GM21825 (cell line): ENCODE measurements at regions not wholly inside any gene's neighbourhood (a gene's known extent, or its start where the extent isn't known, plus 50 kb on each side); places are given as distances from the start of the nearest gene placed in this dataset.
A peak's percentile ranks its signal among the peaks of the same experiment; 100 is the strongest.

Experiments
- ATAC-seq: cut with Tn5 transposase; IDR thresholded peaks from one replicate; pipeline ENCODE4 v1.9.1; 2021; ENCODE audit warnings: mild to moderate bottlenecking, moderate library complexity; ENCODE audit not compliant: unreplicated experiment

DNA sequence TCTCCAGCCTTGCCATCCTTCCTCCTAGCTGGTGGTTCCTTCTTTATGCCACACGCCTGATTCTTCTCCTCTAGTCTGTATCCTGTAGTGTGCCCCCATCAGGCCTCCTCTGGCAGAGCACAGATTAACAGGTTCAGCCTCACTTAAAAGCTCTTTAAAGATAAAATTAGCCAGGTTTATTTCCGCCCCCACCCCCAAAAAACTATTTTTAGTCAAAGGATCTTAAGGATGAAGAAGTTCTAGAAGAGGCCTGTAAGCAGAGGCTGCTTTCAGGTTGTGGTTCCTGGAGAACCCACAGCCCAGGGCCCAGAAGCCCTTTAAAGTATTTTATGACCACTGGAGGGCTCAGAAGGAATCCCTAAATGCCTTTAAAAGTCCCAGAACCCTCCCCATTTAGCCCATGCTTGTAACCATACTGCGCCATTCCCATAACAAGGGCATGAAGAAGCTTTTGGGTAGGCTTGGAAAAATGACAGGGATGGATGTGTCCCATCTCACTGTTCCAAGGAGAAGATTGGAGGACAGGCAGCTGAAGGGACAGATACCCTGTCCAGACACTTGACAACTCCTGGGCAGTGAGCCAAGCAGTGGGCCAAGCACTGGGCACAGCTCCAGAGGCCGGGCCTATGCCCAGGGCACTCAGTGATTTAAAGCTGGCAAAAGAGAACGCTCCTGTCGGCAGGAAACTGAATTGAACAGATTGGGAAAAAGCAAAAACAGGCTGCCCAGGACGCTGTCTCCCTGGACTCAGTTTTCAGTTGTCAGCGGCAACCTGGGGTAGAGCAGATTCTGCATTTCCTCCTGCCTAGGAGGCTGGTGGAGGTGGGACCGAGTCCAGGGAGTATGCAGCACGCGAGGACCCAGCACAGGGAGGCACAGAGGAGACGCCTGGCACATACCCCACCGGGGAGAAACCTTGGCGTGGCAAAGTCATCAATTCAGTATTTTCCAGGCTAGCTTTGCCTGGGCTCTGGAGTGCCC is 106.3 kb upstream of the SSBP2 start:
- ATAC-seq: no peak

DNA sequence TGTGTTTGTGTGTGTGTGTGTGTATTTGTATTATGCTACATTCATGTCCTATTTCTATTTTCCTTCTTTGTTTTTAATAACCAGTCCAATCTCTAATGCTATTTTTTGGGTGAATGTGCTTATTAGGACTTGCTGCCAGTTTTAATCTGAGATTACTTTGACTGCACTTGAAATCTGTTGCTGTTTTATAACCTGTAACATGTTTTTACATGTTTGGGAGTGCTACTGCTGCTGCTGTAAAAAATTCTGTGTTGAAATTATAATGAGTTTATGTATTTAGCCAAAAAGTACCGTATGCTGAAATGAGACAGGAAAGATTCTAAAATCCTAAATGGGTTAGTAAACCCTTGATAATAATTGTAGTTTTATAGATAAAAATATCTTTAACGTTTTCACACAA is 104.7 kb upstream of the SSBP2 start:
- no peak for ATAC-seq

DNA sequence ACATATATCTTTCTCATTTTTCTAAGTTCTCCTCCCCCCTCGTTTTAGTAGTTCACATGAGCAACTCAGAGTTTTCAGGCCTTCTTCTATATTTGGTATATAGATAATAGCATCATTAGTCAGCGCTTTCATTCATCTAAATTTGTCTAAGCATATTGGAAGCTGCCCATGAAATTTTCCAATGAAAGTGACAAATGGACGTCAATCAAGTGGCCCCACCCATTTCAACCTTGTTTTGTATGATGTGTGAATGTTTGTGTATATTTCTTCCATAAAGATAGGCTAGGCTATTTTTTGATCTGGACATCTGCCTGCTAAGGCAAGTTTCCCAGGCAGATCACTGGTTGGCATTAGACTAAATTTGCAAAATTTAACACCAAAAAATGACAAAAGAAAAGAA is 104.0 kb upstream of the SSBP2 start:
- no peak for ATAC-seq

DNA sequence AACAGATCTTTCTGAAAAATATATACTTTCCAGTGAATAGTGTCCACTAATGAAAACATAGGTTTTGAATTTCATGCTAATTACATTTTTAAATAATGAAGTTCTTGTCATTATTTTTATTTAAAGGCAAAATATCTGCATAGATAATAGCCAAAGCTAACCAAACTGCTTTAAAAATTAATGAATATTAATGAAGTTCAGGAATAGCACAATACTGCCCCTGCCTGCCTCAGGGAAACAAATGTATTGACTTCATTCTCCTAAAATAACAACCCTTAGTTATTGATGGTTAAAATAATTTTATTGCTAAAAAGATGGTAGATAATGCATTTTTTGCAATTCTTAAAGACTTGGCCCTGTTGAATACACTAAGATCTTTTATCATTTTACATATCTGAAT is 103.6 kb upstream of the SSBP2 start:
- ATAC-seq: no peak

DNA sequence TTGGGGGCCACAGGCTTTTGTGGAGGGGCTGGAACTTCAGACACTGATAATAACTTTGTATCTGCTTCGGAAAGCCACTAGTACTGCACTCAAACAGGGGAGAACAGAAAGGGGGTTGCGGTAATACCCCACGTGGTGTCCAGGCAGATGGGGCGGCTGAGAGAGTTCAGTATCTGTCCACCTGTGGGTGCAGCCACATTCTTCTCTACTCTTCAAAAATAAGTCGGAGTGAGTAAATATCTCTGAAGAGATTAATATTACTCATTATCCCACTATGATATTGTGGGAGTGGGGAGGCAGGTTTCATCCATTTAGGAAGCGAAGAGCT is 102.1 kb upstream of the SSBP2 start:
- ATAC-seq: no peak

DNA sequence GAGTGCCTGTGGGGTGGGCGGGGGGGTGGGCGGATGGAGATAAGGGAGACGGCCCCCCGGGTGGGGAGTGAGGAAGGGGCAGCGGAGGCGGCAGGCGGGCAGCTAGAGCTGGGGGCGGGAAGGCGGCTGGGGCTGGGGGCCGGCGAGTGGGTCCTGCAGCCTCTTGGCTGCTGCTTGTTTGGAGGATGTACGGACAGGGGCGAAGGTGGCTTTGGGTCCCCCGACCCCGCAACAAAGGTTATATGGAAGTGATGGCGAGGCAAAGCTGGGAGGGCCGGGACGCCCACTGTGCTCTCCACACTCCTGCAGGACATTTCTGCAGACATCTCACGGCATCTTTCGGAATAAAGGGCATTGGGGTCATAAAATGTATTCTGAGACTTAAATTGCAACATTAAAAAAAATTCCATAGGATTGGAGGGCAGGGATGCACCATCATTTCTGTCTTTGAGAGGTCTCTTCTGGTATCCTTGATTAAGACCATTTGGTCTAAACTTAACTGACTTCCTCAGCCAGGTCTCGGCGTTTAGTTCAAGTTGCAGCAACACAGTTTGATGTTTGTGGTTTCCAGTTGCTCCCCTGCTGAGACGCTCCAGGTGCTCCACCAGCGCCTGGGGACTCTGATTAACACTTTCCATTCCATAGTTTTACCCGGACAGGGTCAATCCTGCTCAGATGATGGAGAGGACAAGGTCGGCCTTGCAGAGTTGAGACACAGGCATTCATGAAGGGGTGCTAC is 101.6 kb upstream of the SSBP2 start:
- ATAC-seq: no peak

DNA sequence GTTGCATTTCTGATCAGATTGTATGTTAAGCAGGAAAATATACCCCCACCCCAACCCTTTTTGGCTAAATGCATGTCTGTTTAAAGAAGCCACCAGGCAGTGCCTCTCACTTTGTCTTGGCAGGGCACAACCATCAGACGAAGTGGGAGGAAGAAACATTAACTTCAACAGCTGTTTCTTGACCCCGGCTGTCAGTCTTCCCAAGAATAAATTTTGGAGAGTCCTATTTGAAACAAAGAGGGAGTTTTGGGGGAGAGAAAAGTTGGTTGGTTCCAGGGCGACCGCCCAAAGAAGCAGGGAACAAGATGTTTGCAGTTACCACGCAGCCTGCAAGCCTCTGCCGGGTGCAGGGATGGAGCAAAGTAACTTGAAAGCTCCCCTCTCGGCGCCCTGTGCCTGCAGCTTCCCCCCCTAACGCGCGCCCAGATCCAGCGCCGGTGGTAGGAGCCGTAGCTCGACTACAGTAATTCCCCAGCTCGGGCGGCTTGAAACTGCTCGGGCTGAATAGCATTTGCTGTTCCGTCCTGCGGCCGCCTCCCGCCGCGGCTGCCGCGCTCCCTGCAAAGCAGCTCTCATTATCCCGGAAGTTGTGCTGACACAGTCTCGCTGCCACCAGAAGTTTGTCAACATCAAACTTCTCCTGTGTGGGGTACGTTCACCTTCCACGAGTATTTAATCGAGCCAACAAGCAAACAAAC is 100.7 kb upstream of the SSBP2 start:
- ATAC-seq: peak; percentile 85

DNA sequence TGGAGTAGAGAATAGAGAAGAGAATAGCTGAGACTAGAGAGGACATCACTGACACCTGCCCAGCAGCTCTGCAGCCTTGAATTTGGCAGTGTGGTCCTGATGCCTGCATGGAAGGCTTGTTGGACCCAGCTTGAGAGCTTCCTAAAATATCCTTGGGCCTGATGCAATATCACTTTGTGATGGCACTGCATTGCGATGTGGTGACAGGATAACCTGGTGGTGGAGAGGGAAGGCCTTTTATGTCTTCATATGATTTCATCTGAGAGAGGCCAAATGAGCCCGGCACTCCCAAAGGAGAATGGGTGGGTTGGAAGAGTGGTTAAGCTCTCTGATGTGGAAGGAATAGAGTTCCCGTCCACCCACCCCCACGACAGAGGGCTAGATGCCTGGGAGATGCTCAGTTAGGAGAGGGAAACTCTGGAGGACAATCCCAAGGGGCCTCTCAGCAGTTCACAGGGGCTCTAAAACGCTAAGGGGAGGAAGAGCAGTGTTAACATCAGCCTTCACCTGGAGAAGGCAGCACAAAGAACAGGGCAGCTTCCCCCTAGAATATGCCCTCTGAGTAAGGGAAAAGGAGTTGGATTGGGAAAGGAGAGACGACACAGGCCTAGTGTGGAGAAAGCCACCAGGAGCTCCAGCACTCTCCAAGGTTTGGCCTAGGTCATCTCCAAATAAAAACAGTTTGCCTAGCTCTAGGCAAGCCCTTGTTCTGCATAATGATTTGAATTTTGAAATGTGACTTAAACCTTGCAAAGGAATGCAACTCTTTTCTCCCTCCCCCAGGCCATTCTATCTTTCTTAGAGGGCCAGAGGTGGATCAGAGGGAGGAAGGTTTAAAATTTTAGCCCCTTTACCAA is 99.8 kb upstream of the SSBP2 start:
- no peak for ATAC-seq

DNA sequence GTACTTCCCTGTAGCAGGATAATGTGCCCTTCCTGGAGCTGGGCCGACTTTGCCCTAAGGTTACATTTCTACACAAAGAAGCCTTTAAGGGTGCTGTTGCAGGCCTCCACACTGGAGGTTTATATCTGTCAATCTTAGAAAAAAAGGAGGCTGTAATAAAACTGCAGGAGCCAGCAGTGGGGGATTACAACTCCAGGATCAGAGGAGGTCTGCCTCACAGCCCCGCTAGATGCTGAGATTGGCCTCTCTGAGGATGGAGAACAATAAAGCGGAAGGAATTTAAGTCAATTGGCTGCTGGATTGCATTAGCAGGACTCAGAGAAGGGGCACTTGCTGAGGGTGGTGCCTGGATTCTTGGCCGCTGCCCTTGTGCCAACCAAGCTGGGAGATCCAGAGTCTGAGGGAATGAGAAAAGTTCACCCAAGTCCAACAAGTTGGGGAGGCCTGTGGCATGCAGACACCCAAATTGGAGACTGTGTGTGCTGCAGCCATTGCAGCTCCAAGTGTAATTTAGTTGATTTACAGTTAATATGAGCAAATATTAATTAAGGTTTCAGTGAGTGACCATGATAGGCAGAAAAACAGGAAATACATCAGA is 99.0 kb upstream of the SSBP2 start:
- no peak for ATAC-seq

DNA sequence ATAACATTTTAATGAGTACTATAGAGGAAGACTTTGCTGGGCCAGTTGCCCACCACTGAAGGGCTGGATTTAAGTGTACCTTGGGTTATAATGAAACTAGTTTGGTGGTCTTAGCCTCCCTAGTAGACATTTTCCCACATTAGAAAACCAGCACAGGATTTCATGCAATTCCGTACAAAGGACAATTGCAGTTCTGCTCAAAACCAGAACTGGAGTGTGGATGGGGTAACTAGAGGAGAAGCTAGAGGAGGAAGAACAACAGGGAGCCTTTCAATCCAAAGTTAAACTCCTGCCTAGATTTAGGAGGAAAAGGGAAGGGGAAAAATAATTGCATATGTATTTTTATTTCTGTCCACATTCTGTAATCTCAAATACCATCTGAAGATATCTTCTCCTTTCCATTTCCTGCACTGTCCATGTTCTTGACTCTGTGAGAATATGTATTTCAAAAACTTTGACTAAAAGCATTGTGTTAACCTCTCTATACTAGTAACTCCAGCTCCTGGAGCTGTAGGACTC is 97.5 kb upstream of the SSBP2 start:
- no peak for ATAC-seq

DNA sequence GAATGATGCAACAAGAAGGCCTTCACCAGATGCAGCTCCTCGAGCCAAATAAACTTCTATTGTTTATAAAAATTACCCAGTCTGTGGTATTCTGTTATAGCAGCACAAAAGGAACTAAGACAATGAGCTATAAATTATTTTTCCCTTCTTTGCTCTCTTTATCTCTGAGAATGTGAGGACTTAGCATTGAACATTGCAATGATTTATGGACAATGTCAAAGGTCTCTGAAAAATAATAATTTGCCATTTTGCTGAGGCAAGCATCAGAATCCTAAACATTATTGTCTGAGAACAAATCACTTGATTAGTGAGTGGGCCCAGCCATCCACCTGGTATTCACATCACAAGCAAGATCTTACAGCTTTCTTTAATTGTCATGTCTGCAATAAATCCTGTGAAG is 95.4 kb upstream of the SSBP2 start:
- ATAC-seq: no peak

DNA sequence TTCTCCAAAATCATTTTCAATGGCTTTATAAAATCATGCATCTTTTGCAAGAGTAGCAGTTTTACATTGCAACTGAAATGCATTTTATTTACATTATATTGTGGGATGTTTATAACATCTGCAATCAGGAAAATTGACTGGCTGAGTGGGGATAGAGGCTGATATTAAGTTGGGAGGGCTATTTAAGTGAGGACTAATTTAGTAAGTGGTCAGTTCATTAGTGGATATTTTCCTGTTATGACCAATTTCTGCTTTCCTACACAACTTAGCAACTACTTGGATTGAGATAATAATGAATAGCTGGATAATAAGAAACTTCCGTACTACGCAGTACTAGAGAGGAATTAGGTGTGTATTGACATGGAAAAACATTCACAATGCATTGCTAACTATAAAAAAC is 92.9 kb upstream of the SSBP2 start:
- ATAC-seq: no peak

DNA sequence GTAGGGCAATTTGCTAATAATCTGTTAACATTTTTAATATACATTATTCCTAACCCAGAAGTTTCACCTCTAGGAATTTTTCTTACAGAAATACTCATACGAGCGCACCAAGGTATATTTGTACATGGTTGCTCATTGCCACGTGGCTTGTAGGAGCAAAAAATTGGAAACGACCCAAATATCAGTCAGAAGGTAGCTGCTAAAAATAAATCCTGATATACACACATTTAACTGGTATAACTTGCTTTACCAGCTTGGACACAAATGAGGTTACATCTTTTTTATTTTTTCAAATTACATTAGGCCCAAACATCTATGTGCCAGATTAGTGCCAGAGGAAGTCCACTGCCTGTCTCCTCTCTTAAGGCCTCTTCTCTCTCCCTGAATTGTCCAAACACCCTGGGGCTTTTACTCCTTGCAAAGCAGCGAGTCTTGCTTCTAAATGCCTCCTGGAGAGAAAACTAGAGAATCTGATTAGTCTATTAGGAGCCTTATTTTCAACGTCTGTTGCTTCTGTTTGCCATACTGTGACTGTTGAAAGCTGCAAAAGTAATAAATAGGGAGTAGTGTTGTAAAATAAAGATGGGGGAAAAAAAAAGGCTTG is 92.0 kb upstream of the SSBP2 start:
- no peak for ATAC-seq

DNA sequence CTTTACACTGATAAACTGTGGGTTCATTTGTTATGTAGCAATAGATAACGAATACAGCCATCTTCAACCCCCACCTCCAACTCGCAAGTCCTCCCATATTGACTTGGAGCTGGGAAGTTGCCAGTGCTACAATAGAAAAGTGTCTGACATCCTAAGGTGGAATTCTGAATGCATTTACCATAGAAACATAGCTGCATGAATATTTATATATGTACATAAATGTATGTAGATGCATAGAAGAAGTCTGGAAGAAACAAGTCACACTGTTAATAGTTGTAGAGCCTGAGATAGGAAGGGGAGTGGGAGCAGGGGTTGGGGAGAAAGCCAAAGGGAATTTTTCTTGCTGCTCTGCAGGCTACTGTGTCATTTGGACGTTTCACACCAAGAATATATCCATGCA is 88.1 kb upstream of the SSBP2 start:
- ATAC-seq: no peak

DNA sequence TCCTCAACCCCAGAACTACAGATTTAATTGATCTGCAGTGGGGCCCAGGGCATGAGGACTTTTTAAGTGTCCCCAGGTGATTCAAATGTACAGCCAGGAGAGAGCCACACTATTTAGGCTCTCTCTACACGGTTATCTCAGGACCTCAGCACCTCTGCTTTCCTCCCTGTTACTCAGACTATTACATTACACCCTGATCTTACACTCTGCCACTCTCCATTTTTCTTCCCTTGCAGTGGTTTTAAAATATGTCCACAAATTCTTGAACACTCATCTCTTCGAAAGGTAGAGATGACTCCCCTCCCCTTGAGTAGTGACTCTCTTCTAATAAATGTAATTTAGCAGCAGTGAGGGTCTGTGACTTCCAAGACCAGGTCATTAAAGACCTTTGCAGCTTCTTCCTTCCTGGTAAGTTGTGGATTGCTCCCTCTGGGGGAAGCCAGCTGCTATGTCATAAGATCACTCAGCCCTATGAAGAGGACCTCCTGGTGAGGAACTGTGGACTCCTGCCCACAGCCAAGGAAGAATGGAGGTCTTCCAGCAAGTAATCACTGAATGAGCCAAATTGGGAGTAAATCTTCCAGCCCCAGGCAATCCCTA is 87.5 kb upstream of the SSBP2 start:
- peak; percentile 82 for ATAC-seq

DNA sequence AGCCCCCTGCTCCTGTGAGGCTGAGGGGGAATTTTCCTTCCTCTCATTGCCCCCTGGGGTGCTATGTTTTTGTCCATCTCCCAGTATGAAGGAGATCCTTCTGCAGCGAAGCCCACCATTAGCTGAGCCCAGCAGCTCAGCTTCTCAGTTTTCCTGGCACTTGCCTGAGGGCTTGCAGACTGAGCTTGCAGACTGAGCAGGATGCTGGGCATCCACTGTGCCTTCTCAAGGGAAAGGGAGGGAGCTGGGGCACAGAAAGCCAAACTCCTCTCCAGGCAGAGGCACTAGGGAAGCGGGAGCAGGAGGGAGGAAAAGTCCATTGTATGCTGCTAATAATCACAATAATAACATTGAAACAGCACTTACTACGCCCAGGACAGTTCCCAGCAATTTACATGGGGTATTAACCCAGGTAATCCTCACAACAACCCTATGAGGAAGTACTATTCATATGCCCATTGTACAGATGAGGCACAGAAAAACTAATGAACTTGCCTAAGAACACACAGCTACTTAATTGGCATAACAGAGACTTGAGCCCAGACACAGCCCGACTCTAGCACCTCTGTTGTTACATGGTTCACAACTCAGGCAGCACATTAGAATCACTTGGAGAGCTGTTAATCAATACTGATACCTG is 86.9 kb upstream of the SSBP2 start:
- ATAC-seq: no peak

DNA sequence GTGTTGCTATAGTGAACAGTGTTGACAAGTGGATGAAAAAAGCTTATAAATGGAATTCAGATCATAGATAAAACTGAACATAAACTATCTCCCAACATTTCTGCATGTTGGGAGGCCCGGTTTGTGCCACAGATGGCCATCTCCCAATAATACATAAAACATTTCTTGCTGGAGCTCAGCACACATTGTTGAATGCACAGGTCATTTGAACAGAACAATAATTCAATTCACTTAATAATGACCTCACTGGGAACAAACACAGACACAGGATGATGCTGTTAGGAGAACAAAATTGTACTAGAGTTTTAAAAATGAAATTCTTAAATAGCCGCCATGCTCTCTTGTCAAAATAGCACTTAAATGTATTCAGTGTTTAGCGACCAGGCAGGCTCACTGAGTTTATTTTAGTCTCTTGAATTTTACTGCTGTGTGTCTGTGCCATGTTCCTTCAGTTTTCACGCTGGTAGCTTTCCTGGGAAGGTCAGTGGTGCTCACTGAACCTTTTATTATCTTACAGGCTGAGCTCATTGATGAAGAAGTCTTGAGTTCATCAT is 85.0 kb upstream of the SSBP2 start:
- no peak for ATAC-seq

DNA sequence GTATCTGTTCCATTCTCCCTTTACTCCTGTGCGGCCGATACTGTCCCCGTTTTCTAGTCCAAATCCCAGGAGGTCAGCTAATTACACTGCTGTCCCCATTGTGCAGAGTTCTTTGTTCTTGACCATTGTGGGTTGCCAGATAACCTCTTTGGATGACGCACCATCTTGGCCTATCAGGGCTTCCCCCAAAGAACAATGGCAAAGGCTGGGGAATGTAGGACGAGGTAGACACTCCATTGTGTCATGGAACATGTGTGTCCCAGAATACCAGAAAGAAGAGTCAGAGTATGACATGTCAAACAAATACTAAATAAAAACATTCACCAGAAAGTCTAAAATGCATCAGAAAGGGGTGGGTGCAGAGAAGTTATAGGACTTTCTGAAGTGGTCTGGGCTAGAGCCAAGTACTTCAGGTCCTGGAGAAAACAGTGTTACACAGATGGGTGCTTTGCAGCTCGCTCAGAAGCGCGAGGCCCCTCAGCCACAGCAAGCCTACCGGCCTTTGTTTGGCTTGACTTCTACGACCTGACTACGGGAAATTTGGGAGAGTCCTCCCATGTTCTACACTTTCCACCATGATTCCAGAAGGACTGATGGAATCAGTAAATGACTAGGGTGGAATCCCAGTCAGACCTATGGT is 83.2 kb upstream of the SSBP2 start:
- no peak for ATAC-seq
